Stimulated activated naive CD4-positive, alpha-beta T cell treated with Interleukin-2 at 50 U/mL for 16 hours (primary cell): ENCODE measurements at regions not wholly inside any gene's neighbourhood (a gene's known extent, or its start where the extent isn't known, plus 50 kb on each side); places are given as distances from the start of the nearest gene placed in this dataset.
"Not testable (repeated sequence)": the region's sequence is repeated elsewhere in the genome, so short reads cannot be mapped to it uniquely, and the experiment has no call there.

ENCODE experiments used
- DNase-seq: peaks from one replicate; lab custom pipeline; 2025; lab: John Stamatoyannopoulos, UW

DNA sequence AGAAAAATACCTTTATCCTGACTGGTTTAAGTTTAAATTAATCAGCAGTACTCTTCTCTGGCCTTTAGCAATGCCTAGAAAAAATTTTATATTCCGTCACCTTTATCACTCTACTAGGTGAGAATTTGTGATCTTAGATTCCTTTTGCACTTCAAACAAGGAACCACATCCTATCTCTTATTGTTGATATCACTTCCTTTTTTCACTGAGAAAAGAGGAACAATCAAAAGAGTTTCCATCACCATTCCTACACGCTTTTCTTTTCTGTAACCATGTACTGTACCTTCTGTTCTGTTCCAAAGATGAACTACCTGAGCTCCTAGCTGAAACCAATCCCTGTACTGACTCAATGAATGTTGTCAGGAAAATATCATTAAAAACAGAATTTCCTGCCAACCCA lies 1379.0 kb upstream of the MIR17HG start:
- DNase-seq, result no peak

DNA sequence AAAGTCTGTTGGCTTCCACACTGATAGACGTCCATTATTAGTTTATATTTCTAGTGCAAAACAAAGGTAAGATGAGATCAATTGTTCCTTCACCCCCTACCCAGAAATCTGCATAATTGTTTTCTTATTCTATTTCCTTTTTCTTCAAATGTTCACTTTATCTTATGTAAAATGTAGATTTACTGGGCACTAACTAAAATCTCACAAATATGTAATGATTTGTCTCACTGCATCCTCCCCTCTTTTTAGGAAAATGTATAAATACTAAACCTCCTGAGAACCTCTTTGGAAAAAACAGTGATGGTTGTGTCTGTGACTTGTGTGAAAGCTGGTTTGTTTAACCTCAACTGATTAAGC lies 1377.2 kb upstream of the MIR17HG start:
- DNase-seq, result no peak

GRCh38 chr13:89977203-89977602 lies 1370.3 kb upstream of the MIR17HG start:
- DNase-seq, result no peak

- DNase-seq, result no peak
Observed at GRCh38 chr13:89980896-89981295, 1366.6 kb upstream of the MIR17HG start.

DNA sequence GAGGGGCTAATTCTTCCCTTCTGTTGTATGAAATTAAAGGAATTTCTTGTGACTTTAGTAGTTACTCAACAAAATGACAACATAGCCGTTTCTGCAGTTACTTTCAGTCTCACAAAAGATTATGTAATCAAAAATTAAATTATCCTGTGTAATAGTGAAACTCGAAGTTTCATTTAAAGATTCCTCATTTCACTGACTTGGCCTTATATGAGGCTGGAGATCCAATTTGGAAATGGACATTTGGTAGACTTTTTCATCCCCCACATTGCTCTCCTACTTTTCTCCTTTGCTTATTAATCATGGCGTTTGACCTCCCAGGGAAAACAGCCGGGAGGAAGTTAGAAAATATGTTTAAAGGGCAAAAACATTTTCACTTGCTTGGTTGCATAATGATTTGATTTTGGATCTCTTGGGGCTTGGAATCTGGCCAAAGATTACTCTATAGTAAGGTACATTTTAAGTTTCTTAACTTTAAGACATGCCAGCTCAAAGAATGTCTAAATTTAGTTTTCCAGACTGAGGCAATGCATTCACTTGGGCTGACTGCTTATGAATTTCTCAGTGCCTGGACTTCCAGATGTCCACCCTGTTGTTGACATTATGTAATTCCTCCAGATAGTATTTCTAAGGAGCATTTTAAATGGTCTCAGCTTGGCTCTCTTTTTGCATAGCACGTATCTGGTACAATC lies 1364.9 kb upstream of the MIR17HG start:
- no peak for DNase-seq

- DNase-seq, result no peak
Observed at GRCh38 chr13:89988206-89988605, 1359.3 kb upstream of the MIR17HG start.

GRCh38 chr13:90003566-90003965 lies 1343.9 kb upstream of the MIR17HG start:
- no peak for DNase-seq

DNA sequence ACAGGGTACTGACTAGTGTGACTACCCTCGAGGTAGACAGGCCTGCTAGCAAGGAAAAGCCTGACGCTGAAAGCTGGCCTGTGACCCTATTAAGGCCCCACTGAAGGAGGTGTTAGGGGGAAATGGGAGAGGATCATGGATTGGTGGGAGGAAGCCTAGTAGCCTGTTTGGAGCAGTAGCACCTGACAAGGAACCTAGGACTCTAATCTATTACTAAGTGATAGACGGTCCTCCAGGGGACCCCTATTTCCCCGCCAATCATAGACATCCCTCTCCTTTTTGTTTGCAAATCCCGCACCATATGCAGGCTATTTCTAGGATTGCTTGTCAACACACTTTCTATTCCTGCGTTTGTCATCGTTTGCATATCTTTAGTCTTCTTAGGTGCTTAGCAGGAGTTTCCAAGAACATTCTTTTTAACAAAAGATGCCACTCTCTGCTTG lies 1338.8 kb upstream of the MIR17HG start:
- DNase-seq, result no peak

DNA sequence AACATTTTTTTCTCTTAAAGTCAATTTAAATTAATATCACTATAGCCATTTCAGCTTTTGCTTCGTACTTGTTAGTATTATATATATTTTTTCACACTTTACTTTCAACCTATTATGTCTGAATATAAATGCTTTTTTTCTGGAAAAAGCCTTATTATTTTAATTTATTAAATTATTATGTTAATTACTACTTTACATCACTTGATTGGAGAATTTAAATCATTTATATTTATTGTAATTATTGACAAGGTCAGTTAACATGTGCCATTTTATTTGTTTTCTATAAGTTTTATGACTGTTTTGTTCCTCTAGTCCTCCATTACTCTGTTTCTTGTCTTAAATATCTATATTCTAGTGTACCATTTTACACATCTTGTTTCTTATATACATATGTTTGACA lies 1333.4 kb upstream of the MIR17HG start:
- DNase-seq, result no peak

DNA sequence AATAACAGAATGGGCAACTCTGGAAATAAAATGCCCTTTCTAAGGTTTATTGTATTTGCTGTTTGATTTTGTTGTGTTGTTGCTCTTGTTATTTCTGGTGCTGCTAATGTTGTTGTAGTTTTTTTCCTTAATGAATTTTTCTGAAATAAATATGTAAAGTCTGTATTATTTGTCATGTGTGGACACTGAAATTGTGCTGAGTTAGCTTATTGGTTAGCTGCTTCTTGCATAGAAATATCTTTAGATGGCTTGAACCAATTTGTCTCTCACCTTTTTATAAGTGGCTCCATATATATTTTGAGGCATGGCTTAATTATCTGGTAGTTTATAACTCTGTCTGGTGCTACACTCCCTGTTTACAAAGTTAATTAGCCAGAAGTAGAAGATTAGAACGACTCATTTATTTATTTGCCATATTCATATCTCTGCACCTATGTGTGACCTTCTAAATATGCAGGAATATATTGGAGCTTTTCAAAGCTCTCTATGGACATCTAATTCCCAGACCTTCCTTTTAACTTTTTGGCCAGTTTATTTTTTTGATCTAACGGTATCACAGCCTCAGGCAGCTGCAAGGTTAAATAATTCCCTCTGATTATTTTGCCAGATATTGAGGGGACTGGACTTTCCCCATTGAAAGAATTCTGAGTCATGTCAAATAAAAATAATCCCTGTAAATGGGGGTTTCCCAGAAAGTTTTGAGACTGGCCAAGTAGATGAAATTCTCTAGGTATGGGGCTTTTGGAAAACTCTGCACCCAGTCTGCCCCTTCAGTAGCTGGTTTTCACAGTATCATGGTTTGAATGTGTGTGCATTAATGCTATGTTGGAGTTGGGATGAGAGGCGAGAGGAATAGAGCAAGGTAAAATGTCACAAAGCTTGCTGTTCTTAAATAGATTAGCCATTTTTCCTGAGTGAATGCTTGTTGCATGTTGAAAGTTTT lies 1331.7 kb upstream of the MIR17HG start:
- no peak for DNase-seq

DNA sequence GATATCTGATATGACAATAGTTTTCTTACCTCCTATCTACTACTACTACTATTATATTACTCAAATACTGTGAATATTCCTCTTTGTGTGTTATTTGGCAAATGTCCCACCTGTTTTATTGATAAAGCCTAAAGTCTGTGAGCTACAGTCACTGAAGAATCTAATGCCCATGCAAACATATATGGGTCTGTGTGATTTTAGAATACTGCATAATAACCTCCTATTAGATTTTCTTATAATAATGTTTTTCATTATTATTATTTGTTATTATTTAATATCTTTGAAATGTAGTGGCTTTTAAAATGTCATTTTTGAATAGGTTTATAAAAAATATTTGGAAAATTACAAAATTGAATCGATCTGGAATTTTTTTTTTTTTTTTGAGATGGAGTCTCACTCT lies 1330.8 kb upstream of the MIR17HG start:
- no peak for DNase-seq

GRCh38 chr13:90020536-90021070 lies 1326.9 kb upstream of the MIR17HG start:
- no peak for DNase-seq

- no peak for DNase-seq
Observed at GRCh38 chr13:90027409-90027808, 1320.1 kb upstream of the MIR17HG start.

DNA sequence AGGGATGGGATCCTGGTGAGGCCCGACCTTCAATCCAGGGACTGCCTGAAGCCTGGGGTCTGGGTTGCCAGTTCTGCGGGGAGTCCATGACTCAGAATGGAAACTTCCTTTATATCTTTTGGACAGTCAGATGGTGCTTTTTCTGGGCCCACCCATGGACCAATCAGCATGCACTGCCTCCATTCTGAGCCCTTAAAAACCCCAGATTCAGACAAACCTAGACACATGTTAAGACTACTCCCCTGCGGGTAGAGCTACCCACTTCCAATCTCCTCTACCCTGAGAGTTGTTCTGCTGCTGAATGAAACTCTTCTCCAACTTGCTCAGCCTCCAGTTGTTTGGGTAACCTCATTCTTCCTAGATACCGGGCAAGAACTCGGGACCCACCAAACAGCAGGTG lies 1315.2 kb upstream of the MIR17HG start:
- DNase-seq, result no peak

DNA sequence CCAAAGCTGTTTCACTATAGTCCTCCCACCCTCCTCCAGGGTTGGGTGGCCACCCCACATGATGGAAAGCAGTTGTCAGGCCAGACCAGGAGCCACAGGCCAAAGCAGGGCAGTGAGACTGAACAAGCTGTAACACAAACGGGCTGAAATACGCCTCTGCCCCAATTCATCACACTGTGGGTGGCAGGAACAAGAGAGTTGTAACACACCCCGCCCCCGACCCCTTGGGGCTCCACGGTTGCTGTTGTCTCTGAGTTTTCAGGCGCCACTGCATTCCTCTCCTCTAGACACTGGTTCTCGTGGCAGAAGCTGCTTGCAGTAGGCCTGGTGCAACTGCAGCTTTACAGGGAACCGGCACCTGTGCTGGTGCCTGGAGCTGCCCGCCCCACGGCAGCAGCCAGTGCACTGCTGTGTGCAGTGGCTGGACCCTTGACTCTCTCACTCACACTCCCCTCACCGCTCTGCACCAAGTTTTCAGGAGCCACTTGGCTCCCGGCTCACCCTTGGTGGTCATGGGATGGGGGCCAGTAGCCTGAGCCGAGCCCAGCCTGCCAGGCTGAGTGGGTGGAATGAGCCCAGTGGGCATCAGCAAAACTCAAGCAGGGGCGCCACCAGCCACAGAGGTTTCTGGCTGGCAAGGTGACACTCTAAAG lies 1314.5 kb upstream of the MIR17HG start:
- no peak for DNase-seq

GRCh38 chr13:90039516-90039915 lies 1308.0 kb upstream of the MIR17HG start:
- DNase-seq, result no peak

DNA sequence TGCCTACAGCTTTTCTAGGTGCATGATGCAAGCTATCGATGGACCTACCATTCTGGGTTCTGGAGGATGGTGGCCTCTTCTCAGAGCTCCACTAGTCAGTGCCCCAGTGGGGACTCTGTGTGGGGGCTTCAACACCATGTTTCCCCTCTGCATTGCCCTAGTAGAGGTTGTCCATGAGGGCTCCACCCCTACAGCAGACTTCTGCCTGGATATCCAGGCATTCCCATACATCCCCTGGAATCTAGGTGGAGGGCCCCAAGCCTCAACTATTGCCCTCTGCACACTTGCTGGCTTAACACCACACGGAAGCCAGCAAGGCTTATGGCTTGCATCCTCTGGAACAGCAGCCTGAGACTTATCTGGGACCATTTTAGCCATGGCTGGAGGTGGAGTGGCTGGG lies 1299.9 kb upstream of the MIR17HG start:
- DNase-seq, result no peak

GRCh38 chr13:90049989-90050671 lies 1297.4 kb upstream of the MIR17HG start:
- DNase-seq, result no peak

GRCh38 chr13:90055121-90055520 lies 1292.4 kb upstream of the MIR17HG start:
- DNase-seq, result no peak

DNA sequence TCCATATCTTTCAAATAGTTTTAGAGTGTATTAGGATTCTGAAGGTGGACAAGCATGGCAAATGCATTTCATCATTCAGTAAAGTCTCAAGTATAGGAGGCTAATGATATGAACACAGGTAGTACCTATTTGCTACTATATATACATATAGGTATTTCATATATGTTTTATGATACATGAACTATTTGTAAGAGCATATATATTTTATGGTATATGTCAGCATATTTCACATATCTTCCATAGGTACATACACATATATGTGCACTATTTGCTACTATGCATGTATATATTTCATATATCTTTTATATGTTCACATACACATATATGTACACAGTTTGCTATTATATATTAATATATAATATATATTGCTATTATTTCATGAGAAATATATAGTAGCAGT lies 1291.7 kb upstream of the MIR17HG start:
- no peak for DNase-seq

DNA sequence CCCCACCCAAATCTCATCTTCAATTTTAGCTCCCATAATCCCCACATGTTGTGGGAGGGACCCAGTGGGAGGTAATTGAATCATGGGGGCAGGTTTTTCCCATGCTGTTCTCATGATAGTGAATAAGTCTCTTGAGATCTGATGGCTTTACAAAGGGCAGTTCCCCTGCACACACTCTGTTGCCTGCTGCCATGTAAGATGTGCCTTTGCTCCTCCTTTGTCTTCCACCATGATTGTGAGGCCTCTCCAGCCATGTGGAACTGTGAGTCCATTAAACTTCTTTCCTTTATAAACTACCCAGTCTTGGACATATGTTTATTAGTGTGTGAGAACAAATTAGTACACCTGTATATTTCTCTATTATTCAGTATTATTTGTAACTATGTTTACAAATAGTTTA lies 1283.3 kb upstream of the MIR17HG start:
- not testable (repeated sequence) for DNase-seq

DNA sequence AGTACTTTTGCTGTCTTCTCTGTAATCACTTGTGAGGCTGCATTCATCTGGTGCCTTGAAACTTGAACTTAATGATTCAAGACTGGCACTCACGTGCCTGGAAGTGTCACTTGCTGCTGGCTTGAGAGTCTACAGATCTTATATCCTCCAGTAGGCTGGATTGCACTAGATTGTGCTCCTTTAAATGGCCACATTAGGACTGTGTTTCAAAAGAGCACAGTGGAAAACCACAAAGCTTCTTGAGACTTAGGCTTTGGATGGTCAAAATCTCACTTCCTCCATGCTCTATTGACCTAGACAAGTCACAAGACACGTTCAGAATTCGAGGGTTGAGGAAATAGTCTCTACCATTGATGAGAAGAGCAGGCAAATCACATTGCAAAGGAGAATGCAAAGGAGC lies 1278.8 kb upstream of the MIR17HG start:
- no peak for DNase-seq
